ENCODE measurements at regions not wholly inside any gene's neighbourhood (a gene's known extent, or its start where the extent isn't known, plus 50 kb on each side); places are given as distances from the start of the nearest gene placed in this dataset.

- TF ChIP-seq CTCF (IDR thresholded peaks at IDR 0.05) (no peak), POLR2A (IDR thresholded peaks at IDR 0.05) (no peak)
Observed at GRCh38 chr20:53712212-53712977, 118.8 kb upstream of the ZNF217 start.

Measured in breast epithelium (tissue), 3 donors.